Mesenchymal stem cell (in vitro differentiated cells and primary cell): ENCODE measurements at regions not wholly inside any gene's neighbourhood (a gene's known extent, or its start where the extent isn't known, plus 50 kb on each side); places are given as distances from the start of the nearest gene placed in this dataset.

ENCODE experiments used
- DNase-seq: peaks from one replicate; pipeline ENCODE4 v3.0.0-alpha.2; 2013
- H2AFZ ChIP-seq: one replicate; pipeline ENCODE4 v1.6.1; 2013; ENCODE audit warnings: low read depth, mild to moderate bottlenecking, control low read depth, inconsistent platforms, low read length, moderate library complexity
- H2AK5ac ChIP-seq: 2 replicates; pipeline ENCODE4 v1.6.1; 2013; ENCODE audit warnings: low read length, moderate library complexity, mild to moderate bottlenecking, inconsistent platforms; ENCODE audit not compliant: severe bottlenecking
- H2BK120ac ChIP-seq: one replicate; pipeline ENCODE4 v1.6.1; 2013; ENCODE audit warnings: low read depth, mild to moderate bottlenecking, inconsistent platforms, low read length, moderate library complexity
- H2BK12ac ChIP-seq, 2 experiments: one replicate each; pipeline ENCODE4 v1.6.1; 2013; ENCODE audit warnings: inconsistent platforms in 2 of 2, low read length in 2 of 2, mild to moderate bottlenecking in 2 of 2, moderate library complexity in 2 of 2, control low read depth in 1 of 2
- H2BK15ac ChIP-seq: one replicate; pipeline ENCODE4 v1.6.1; 2013; ENCODE audit warnings: mild to moderate bottlenecking, low read depth, inconsistent platforms; ENCODE audit not compliant: poor library complexity, severe bottlenecking
- H2BK5ac ChIP-seq: 2 replicates; pipeline ENCODE4 v1.6.1; 2013; ENCODE audit warnings: low read depth, mild to moderate bottlenecking, low read length, control low read depth, inconsistent platforms; ENCODE audit not compliant: poor library complexity, severe bottlenecking
- H3K14ac ChIP-seq, 2 experiments: one replicate each; pipeline ENCODE4 v1.6.1; 2013; ENCODE audit warnings: inconsistent platforms in 2 of 2, low read length in 2 of 2, control low read depth in 1 of 2, mild to moderate bottlenecking in 1 of 2, moderate library complexity in 1 of 2
- H3K18ac ChIP-seq, 2 experiments: one replicate each; pipeline ENCODE4 v1.6.1; 2013; ENCODE audit warnings: inconsistent platforms in 2 of 2, low read length in 2 of 2, control low read depth in 1 of 2, low read depth in 1 of 2, mild to moderate bottlenecking in 1 of 2
- H3K23ac ChIP-seq, 2 experiments: one replicate each; pipeline ENCODE4 v1.6.1; 2013; ENCODE audit warnings: inconsistent platforms in 2 of 2, low read length in 2 of 2, mild to moderate bottlenecking in 2 of 2, moderate library complexity in 2 of 2, control low read depth in 1 of 2
- H3K27ac ChIP-seq: 2 replicates; pipeline ENCODE4 v1.5.1; 2013; ENCODE audit warnings: mild to moderate bottlenecking, moderate library complexity, low read length, control low read depth, inconsistent platforms; ENCODE audit not compliant: poor library complexity, severe bottlenecking
- H3K27me3 ChIP-seq, 2 experiments: 2 replicates each; pipeline versions ENCODE4 v1.6.1 to v1.7.0; 2013; ENCODE audit warnings: low read length in 2 of 2, mild to moderate bottlenecking in 2 of 2, moderate library complexity in 2 of 2, control low read depth in 1 of 2, inconsistent platforms in 1 of 2; ENCODE audit not compliant: control insufficient read depth in 1 of 2, insufficient read depth in 1 of 2
- H3K36me3 ChIP-seq, 2 experiments: 2 replicates each; pipeline versions ENCODE4 v1.6.1 to v1.7.0; 2013; ENCODE audit warnings: low read length in 2 of 2, control low read depth in 1 of 2, inconsistent platforms in 1 of 2, low read depth in 1 of 2, mild to moderate bottlenecking in 1 of 2; ENCODE audit not compliant: insufficient read depth in 2 of 2, control insufficient read depth in 1 of 2
- H3K4ac ChIP-seq, 2 experiments: one replicate each; pipeline ENCODE4 v1.6.1; 2013; ENCODE audit warnings: inconsistent platforms in 2 of 2, low read length in 2 of 2, mild to moderate bottlenecking in 2 of 2, moderate library complexity in 2 of 2, control low read depth in 1 of 2, low read depth in 1 of 2
- H3K4me1 ChIP-seq: 2 replicates; pipeline ENCODE4 v1.6.1; 2013; ENCODE audit warnings: low read depth, low read length, control low read depth; ENCODE audit not compliant: control insufficient read depth, insufficient read depth
- H3K4me2 ChIP-seq: 2 replicates; pipeline ENCODE4 v1.6.1; 2013; ENCODE audit warnings: low read length, mild to moderate bottlenecking, inconsistent platforms; ENCODE audit not compliant: poor library complexity, severe bottlenecking
- H3K4me3 ChIP-seq, 2 experiments: 2 replicates each; pipeline versions ENCODE4 v1.5.1 to v1.7.0; 2013; ENCODE audit warnings: low read length in 2 of 2, mild to moderate bottlenecking in 2 of 2, control low read depth in 1 of 2, low read depth in 1 of 2; ENCODE audit not compliant: insufficient read depth in 1 of 2
- H3K79me1 ChIP-seq: replicated peaks from 2 replicates; pipeline ENCODE4 v1.6.1; 2013; ENCODE audit warnings: mild to moderate bottlenecking, control low read depth, low read length, inconsistent platforms; ENCODE audit not compliant: poor library complexity, severe bottlenecking
- H3K9ac ChIP-seq: 2 replicates; pipeline ENCODE4 v1.7.0; 2013; ENCODE audit warnings: mild to moderate bottlenecking, low read length, moderate library complexity
- H3K9me3 ChIP-seq: 2 replicates; pipeline ENCODE4 v1.7.0; 2013; ENCODE audit warnings: mild to moderate bottlenecking, low read length; ENCODE audit not compliant: control insufficient read depth
- H4K8ac ChIP-seq: one replicate; pipeline ENCODE4 v1.6.1; 2013; ENCODE audit warnings: inconsistent platforms, mild to moderate bottlenecking, low read length, moderate library complexity
- H4K91ac ChIP-seq: one replicate; pipeline ENCODE4 v1.6.1; 2013; ENCODE audit warnings: mild to moderate bottlenecking, low read length, inconsistent platforms
- WGBS: methylation state at CpG from one replicate; pipeline ENCODE4 v1.1.7; 2013; ENCODE audit warnings: mixed read lengths; 5-methylcytosine and 5-hydroxymethylcytosine counted together

DNA sequence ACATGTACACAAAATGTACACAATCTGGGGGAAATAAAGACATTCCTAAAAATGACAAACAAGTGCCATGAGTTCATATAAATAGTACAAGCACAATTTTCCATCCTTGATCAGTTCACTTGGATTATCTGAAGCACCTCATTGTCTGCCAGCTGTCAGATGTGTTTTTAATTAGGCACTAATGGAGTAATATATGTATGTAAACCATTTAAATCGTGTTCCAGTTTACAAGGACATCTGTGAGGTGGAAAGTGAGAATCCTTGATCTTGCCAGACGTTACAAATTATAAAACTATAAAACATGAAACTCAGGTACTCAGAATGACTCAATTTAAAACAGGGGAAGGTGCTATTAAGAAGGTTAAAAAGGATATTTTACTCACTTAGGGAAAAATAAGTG is 1312.2 kb downstream of the PLA2G4A start:
- no peak overlapping the region for H3K4me2 ChIP-seq
- no peak overlapping the region for H3K4me3 ChIP-seq
- no peak for DNase-seq
- no peak overlapping the region for H2BK5ac ChIP-seq
- H3K9ac ChIP-seq: no peak overlapping the region
- no peaks in the 10 kb centered on the region for H3K79me1 ChIP-seq
- WGBS: no CpG with 5 or more reads among the region's 2 CpGs
- no peak overlapping the region for H2BK120ac ChIP-seq
- no peak overlapping the region for H2AK5ac ChIP-seq
- H3K23ac ChIP-seq: no peak overlapping the region
- H2BK15ac ChIP-seq: no peak overlapping the region
- H2AFZ ChIP-seq: no peak overlapping the region
- H3K18ac ChIP-seq: no peak overlapping the region
- no peaks in the 10 kb centered on the region for H3K4me1 ChIP-seq
- H3K4ac ChIP-seq: no peak overlapping the region
- H3K9me3 ChIP-seq: peaks cover 16% of the 10 kb centered on the region
- no peaks in the 10 kb centered on the region for H3K36me3 ChIP-seq
- no peak overlapping the region for H2BK12ac ChIP-seq
- H3K27me3 ChIP-seq: no peaks in the 10 kb centered on the region
- no peak overlapping the region for H4K8ac ChIP-seq
- H4K91ac ChIP-seq: no peak overlapping the region
- H3K27ac ChIP-seq: no peak overlapping the region
- no peak overlapping the region for H3K14ac ChIP-seq

DNA sequence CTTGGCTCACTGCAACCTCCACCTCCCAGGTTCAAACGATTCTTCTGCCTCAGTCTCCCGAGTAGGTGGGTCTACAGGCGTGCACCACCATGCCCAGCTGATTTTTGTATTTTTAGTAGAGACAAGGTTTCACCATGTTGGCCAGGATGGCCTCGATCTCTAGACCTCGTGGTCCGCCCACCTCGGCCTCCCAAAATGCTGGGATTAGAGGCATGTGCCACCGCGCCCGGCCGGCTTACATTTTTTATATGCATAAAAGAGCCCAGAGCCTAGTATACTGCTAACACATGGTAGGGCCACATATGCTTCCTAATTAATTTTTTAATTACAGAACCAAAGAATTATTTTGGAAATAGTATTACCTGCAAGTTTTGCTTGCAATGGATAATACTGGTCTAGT is 1325.4 kb downstream of the PLA2G4A start:
- H2BK5ac ChIP-seq: no peak overlapping the region
- H2BK15ac ChIP-seq: no peak overlapping the region
- 93% methylated on average over 11 of the region's 11 CpGs for WGBS
- no peak overlapping the region for H2BK12ac ChIP-seq
- no peak overlapping the region for H2AFZ ChIP-seq
- no peak overlapping the region for H3K4ac ChIP-seq
- H3K9me3 ChIP-seq: no peaks in the 10 kb centered on the region
- H3K4me3 ChIP-seq: no peak overlapping the region
- no peak overlapping the region for H3K18ac ChIP-seq
- H3K79me1 ChIP-seq: no peaks in the 10 kb centered on the region
- H3K14ac ChIP-seq: no peak overlapping the region
- H4K8ac ChIP-seq: no peak overlapping the region
- H3K36me3 ChIP-seq: no peaks in the 10 kb centered on the region
- H3K27ac ChIP-seq: no peak overlapping the region
- no peak overlapping the region for H2BK120ac ChIP-seq
- no peak overlapping the region for H3K23ac ChIP-seq
- no peaks in the 10 kb centered on the region for H3K27me3 ChIP-seq
- H4K91ac ChIP-seq: no peak overlapping the region
- H3K9ac ChIP-seq: no peak overlapping the region
- no peak overlapping the region for H2AK5ac ChIP-seq
- no peaks in the 10 kb centered on the region for H3K4me1 ChIP-seq
- no peak for DNase-seq
- no peak overlapping the region for H3K4me2 ChIP-seq

DNA sequence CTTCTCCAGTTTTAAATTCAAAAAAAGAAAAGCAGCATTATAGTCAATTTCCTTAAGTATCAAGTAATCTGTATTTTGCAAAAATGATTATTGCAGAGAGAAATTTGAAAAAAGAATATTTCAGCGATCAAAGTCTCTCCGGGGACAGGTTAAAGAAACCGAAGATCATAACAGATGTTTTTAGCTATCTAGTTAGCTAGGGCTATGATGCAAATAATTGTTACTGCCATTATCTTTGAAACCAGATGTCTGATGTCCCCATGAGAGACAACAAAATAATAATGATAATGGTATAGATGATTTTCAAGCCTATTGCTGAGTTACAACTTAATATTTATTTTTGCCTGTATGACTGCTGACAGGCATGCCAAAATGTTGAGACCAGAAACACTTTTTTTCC is 1326.0 kb downstream of the PLA2G4A start:
- Histone ChIP-seq H3K79me1 (no peaks in the 10 kb centered on the region), H2AFZ (no peak overlapping the region), H2BK120ac (no peak overlapping the region), H3K9ac (no peak overlapping the region), H3K4me2 (no peak overlapping the region), H3K4me3 (no peak overlapping the region), H3K4me1 (no peaks in the 10 kb centered on the region), H3K36me3 (no peaks in the 10 kb centered on the region), H3K23ac (no peak overlapping the region), H3K14ac (no peak overlapping the region), H3K18ac (no peak overlapping the region), H2BK12ac (no peak overlapping the region), H4K8ac (no peak overlapping the region), H3K27me3 (no peaks in the 10 kb centered on the region), H2BK5ac (no peak overlapping the region), H2AK5ac (no peak overlapping the region), H2BK15ac (no peak overlapping the region), H3K9me3 (no peaks in the 10 kb centered on the region), H4K91ac (no peak overlapping the region), H3K4ac (no peak overlapping the region), H3K27ac (no peak overlapping the region)
- DNase-seq: no peak
- WGBS: 100% methylated on average over 3 of the region's 3 CpGs

DNA sequence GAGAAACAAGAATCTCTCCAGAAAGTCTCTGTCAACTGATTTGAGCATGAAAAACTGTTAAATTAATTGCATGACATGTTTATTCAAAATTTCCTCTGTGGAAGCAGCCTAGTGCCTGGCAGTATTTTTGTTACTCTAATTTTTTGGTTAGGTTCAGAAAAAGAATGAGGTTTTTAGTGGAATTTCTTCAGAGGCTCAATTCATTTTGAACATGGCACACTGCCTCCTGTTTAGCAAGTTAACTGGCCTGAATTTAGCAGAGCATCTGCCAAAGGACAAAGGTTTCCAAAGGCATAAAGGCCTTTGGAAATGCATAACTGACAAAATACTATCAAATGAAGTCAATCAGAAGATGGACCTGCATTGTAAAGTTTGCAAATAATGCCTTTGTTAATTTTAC is 1326.5 kb downstream of the PLA2G4A start:
- DNase-seq: no peak
- H3K27ac ChIP-seq: no peak overlapping the region
- no peaks in the 10 kb centered on the region for H3K27me3 ChIP-seq
- no peak overlapping the region for H2AK5ac ChIP-seq
- no peak overlapping the region for H3K4me2 ChIP-seq
- H3K18ac ChIP-seq: no peak overlapping the region
- H3K36me3 ChIP-seq: no peaks in the 10 kb centered on the region
- no peak overlapping the region for H4K91ac ChIP-seq
- H2BK15ac ChIP-seq: no peak overlapping the region
- H3K9me3 ChIP-seq: no peaks in the 10 kb centered on the region
- no peak overlapping the region for H3K9ac ChIP-seq
- no peak overlapping the region for H4K8ac ChIP-seq
- H3K23ac ChIP-seq: no peak overlapping the region
- H2AFZ ChIP-seq: no peak overlapping the region
- no peak overlapping the region for H2BK12ac ChIP-seq
- no peak overlapping the region for H3K4ac ChIP-seq
- H3K4me3 ChIP-seq: no peak overlapping the region
- H3K79me1 ChIP-seq: no peaks in the 10 kb centered on the region
- no peak overlapping the region for H2BK120ac ChIP-seq
- no peaks in the 10 kb centered on the region for H3K4me1 ChIP-seq
- H2BK5ac ChIP-seq: no peak overlapping the region
- H3K14ac ChIP-seq: no peak overlapping the region
